22Rv1 (cell line): ENCODE measurements at regions not wholly inside any gene's neighbourhood (a gene's known extent, or its start where the extent isn't known, plus 50 kb on each side); places are given as distances from the start of the nearest gene placed in this dataset.
"Not testable (repeated sequence)": the region's sequence is repeated elsewhere in the genome, so short reads cannot be mapped to it uniquely, and the experiment has no call there.

Experiments used
- H3K27ac ChIP-seq: fragments of 450-650 bp; 2 replicates; pipeline ENCODE4 v1.5.1; 2017
- CTCF ChIP-seq: fragments of 450-650 bp; IDR thresholded peaks from 2 replicates; pipeline ENCODE4 v1.5.1; 2017; ENCODE audit warnings: mild to moderate bottlenecking
- ZFX ChIP-seq: fragments of 450-650 bp; IDR thresholded peaks from 2 replicates; pipeline ENCODE4 v1.6.1; 2017; ENCODE audit warnings: antibody characterized with exemption, borderline replicate concordance

- H3K27ac ChIP-seq, result no peak overlapping the region
- TF ChIP-seq CTCF (no peak), ZFX (no peak)
Measured at GRCh38 chr10:52574697-52575096, 197.9 kb downstream of the MBL2 start.

- TF ChIP-seq CTCF, result no peak
- no peak for TF ChIP-seq ZFX
- no peak overlapping the region for H3K27ac ChIP-seq
Measured at GRCh38 chr10:52577047-52577446, 195.5 kb downstream of the MBL2 start.

DNA sequence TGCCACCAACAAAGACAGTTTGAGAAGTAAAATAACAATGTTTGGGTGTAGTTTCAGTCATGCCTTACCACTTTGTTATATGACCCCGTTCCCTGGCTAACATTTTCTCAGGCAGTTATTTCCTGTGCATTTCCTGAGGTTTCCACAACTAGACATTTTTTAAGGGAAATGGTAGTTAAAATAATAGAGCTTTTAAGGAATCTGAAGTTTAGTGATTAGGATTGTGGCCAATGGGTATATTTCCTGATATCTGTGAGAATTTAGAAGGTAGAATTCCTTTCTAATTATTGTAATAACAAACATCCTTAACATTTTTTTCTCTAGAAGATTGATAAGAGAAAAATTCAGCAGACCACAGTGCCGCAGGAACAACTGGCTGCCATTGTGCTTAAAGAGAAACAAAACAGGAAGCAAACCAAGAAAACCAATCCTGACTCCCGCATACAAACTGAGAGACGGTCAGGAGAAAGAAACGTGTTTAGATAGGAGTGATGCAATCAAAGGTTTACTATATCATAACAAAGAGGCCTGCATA lies 193.6 kb downstream of the MBL2 start:
- no peak overlapping the region for H3K27ac ChIP-seq
- no peak for TF ChIP-seq ZFX
- TF ChIP-seq CTCF, result no peak

DNA sequence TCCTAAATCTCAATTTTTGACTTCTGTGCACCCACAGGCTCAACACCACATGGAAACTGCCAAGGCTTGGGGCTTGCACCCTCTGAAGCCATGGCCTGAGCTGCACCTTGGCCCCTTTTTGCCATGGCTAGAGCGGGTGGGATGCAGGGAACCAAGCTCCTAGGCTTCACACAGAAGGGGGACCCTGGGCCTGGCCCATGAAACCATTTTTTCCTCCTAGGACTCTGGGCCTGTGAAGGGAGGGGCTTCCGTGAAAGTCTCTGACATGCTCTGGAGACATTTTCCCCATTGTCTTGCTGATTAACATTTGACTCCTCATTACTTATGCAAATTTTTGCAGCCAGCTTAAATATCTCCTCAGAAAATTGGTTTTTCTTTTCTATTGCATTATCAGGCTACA lies 190.9 kb downstream of the MBL2 start:
- H3K27ac ChIP-seq, result not testable (repeated sequence)

DNA sequence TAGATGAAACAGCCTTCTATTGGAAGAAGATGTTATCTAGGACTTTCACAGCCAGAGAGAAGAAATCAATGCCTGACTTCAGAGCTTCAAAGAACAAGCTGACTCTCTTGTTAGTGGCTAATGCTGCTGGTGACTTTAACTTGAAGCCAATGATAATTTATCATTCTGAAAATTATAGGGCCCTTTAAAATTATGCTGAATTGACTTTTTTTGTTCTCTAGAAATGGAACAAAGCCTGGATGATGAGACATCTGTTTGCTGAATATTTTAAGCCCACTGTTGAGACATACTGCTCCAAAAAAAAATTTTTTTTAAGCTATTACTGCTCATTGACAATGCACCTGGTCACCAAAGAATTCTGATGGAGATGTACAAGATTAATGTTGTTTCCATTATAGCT lies 189.2 kb downstream of the MBL2 start:
- H3K27ac ChIP-seq, result no peak overlapping the region

GRCh38 chr10:52586710-52587109 lies 185.9 kb downstream of the MBL2 start:
- no peak overlapping the region for H3K27ac ChIP-seq
- no peak for TF ChIP-seq ZFX
- TF ChIP-seq CTCF, result no peak

More for the DNA sequence above, 189.2 kb downstream of the MBL2 start:
- no peak for TF ChIP-seq ZFX
- TF ChIP-seq CTCF, result no peak

DNA sequence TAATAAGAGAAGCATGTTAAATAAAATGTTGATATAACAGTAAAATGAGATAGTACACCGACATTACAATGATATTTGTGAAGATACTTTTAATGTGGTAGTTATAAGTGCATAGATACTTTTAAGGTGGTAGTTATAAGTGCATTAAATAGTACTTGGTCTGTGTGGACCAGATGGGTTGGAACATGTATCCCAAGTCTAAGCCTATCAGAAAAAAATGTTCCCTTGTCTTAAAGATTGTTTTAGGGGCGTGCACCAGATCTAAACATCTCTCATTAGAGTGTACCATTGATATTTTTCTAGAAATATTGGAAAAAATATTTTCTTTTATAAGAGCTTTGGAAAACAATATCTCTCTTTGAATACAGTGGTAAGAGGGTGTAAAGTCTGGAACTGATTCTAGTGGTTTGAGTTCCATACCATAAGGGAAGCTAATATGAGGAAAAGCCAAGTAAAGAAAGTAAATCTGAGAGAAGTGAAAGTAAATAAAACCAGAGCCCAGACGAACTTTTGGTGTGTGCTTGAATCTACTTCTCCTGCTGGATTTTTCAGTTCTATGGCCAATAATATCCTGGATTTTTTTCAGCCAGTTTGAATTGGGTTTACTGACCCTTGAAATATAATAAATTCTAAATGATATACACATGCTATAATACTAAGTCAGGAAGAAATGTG lies 175.3 kb downstream of the MBL2 start:
- TF ChIP-seq CTCF, result no peak
- no peak for TF ChIP-seq ZFX

GRCh38 chr10:52598936-52599335 lies 173.6 kb downstream of the MBL2 start:
- TF ChIP-seq ZFX (no peak), CTCF (no peak)
- no peak overlapping the region for H3K27ac ChIP-seq

More for the DNA sequence above, 175.3 kb downstream of the MBL2 start:
- no peak overlapping the region for H3K27ac ChIP-seq
